G401 (cell line): ENCODE measurements at regions not wholly inside any gene's neighbourhood (a gene's known extent, or its start where the extent isn't known, plus 50 kb on each side); places are given as distances from the start of the nearest gene placed in this dataset.

ENCODE experiments used
- DNase-seq: peaks from one replicate; pipeline ENCODE4 v3.0.0-alpha.2; 2015; ENCODE audit warnings: low spot score
- in situ Hi-C: cut with HindIII; loops from 2 replicates; pipeline ENCODE4 v1.10.0; 2016; ENCODE audit warnings: low sequenced_read_pairs, mixed read lengths

DNA sequence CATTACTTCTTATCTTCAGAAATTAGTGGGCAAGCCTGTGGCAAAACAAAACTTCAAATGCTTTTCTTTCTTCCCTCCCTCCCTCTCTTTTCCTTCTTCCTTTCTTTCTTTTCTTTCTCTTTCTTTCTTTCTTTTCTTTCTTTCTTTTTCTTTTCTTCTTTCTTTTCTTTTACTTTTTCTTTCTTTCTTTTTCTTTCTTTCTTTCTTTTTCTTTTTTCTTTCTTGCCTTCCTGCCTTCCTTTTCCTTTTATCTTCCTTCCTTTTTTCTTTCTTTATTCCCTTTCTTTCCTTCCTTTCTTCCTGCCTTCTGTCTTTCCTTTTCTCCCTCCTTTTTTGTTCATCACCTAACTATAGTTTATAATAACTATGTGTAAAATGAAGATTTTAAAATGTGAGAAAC lies 295.1 kb downstream of the SMOC2 start:
- in situ Hi-C loops = no loop called here
- DNase-seq = no peak

DNA sequence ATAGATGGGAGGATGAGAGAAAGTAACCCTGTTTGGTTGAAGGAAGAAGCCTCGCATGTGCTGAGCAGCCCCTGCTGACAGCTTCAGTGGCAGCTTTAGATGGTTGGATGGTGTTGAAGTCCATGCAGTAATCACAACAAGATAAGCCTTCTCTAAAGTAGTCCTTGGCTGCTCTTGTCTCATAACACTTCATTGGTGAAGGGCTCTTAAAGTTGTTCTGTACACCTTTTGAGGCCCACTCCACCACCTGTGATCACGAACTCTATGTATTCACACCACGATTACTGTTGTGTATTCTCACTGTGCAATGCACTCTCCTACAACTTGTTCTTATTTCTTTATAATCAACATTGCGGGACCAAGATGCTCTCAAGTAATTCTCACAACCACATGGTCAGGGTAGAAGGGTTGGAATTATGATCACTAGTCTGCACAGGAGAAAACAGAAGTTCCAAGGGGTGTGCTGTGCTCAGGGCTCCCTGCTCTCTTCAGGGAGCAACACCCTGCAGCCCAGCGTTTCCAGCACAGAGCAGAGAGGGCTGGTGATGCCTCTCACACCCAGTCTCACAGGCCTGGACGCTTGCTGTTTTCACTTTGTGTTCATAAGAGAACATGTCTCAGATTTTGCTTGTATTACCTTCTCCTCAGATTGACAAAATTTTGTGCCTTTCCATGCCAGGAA lies 294.4 kb downstream of the SMOC2 start:
- in situ Hi-C loops = no loop called here
- no peak for DNase-seq

DNA sequence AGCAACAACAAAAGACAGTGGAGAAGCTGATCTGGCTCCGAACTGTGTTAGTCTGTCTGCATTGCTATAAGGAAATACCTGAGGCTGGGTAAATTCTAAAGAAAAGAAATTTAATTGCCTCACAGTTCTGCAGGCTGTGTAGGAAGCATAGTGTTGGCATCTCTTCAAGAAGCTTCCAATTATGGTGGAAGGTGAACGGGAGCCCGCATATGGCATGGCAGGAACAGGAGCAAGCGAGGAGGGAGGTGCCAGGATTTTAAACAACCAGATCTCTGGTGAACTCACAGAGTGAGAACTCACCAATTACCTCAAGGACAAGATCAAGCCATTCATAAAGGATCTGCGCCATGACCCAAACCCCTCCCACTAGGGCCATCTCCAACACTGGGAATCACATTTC lies 293.5 kb downstream of the SMOC2 start:
- in situ Hi-C loops = no loop called here
- no peak for DNase-seq

DNA sequence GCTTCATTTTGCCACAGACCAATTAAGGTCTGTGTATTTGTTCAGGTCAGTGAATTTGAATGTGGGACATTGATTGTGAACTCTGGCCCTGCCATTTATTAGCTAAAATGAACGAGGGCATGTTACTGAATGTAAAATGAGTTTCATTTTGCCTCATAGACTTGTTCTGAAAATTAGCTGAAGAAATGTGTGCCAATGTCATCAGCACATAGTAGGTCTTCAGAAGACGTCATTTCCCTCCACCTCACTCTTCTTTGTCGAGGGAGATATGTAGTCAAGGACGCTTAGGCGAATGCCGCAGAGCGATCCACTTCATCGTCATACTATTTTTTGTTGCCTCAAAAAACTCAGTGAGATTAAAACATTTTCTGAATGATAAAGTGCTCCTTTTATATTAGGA lies 291.7 kb downstream of the SMOC2 start:
- no peak for DNase-seq
- in situ Hi-C loops = no loop called here

DNA sequence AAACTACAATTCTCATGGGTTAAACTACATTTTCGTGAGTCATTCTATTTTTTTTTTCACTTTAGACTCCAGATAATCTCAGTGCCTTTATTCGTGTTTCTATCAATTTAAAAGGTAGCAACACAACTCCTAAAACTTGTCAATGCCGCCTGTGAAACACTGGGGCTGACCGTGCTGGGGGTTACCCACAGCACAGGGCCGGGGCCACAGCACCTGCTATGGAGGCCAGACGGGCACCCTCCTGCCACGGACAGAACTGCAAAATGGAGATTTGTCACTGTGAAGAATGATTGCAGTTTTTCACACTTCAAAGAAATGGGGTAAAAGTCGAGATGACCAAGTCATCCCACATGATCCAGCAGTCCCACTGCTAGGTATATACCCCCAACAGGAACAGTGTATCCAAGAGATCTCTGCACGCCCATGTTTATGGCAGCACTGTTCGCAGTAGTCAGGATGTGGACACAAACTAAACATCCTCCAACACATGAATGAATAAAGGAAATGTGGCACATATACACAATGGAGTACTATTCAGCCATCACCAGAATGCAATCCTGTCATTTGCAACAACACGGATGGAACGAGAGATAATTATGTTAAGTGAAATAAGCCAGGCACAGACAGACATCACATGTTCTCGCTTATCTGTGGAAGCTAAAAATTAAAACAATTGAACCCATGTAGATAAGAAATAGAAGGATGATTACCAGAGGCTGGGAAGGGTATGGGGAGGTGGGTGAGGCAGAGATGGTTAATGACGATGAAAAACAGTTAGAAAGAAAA lies 290.1 kb downstream of the SMOC2 start:
- no peak for DNase-seq
- in situ Hi-C loops = no loop called here

DNA sequence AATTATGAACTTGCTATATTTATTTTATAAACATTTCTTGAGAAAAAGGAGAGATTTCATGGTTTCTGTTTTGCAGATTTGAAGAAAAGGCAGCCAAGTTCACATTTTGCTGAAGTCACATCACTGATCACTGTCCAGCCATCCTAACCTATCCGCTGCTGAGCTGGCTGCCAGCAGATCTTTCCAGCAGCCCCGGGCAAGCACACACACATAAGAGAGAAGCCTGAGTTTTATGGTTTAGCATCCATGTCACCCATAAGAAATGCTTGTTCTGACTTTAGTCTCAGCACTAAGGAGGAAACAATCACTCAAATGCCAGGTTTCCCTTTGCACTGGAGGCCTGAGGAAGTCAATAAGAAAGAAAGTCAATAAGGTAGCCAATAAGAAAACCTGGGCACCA lies 287.1 kb downstream of the SMOC2 start:
- DNase-seq = no peak
- in situ Hi-C loops = no loop called here

DNA sequence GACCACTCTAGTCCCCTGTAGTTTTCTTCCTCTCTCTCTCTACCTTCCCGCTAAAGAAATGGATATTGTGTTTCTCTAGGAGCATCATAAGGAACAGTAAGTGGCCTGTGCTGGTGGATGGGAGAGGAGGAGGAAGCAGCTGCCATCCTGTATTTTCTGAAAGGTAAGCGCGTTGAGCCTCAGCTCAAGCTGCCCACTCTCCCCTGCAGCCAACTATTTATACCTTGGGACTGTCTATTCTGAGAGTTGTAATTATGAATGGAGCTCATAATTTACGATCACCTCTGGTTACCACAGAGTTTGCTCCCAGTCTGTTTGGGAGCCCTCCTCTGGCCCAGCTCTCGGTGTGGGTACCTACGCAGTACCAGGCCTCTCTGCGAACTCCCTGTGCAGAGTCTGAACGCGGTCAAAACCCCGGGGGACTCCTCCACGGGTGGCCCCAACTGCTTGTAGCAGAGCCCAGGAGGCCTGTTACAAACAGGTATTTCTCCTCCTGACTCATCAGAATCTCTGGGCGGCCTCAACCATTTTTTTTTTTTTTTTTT lies 285.4 kb downstream of the SMOC2 start:
- no peak for DNase-seq
- in situ Hi-C loops = no loop called here

DNA sequence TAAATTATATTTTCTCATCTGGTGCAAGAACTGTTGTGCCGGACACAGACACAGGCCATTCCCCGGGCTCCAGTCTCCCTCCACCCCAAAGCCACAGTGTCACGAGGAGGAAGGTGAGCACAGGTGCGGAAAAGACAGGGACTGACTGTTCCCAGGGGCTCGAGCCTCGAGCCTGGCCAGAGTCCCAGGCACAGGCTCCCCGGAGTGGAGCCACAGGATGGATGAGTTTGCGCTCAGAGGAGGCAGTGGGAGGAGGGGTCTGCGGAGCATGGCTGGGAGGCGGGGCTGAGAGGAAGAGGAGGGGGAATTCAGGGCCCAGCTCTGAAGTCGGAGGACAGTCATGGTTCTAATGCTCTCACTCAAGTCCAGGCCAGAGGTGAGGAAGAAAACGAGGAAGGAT lies 284.8 kb downstream of the SMOC2 start:
- in situ Hi-C loops = no loop called here

DNA sequence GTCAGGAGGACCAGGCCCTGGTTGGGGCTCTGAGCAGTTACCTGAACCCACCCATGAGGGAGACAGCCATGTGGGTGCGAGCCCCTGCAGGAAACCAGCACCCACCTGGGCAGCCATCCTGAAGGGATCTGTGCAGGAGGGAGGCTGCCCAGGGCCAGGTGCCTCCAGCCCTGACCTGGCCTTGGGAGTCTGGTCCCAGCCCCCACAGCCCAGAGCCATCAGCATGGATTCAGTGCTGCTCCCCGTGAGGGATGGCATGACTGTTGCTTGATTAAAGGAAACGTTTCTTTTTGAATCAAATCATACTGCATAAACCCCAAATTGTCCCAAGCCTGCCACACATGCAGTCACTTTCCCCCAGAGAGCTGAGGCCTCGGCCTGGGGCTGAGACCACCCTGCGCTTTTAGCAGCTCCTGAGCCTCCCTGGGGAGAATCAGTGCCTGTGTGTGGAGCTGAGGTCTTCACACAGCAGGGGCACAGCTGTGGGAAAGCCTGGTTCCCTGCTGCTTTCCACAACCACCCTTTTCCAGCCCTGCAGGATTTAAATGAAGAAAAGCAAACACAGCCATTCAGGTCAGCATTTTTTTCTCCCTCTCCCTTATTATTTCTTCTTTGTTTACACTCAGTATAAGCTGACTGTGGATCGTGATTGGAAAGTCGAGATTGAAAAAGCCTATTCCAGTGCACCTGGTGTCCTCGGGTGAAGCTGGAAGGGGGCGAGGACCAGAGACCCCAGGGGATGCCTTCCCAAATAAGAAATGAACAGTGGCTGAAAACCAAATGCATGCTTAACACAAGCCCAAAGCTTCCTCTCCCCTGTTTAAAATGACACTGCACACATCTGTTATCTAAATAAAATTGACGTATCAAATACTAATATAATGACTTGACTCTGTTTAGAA lies 283.9 kb downstream of the SMOC2 start:
- in situ Hi-C loops = no loop called here
- no peak for DNase-seq

More for the DNA sequence above, 284.8 kb downstream of the SMOC2 start:
- no peak for DNase-seq

DNA sequence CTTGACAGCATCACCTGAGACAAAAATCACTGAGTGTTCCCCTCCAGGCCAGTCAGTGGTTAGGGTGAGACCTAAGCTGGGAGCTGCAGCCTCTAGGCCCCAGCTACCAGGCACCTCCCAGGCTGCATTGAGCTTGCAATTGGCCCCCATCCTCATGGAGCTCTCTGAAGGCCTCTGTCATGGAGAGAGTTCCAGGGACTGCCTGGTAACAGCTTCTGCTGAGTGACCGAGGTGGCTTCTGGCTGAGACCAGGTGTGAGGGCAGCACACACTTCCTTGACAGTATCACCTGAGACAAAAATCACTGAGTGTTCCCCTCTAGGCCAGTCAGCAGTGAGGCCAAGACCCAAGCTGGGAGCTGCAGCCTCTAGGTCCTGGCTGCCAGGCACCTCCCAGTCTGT lies 283.0 kb downstream of the SMOC2 start:
- in situ Hi-C loops = no loop called here
- no peak for DNase-seq

DNA sequence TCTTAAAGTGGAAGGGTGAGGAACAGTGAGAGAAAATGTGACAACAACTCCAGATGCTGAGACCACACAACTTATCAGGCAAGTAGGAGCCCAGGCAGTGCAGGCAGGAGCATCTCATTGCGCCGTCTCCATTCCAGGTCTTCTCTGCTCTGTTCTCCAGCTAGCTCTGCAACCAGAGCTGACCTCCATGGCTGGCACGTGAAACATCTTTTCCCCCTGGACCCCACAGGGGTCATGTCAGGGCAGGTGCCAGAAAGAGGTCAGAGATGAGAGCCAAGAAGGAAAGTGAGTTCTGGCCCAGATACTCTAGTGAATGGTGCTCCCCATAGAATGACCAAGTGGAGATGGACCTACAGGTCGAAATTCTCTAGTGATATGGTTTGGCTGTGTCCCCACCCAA lies 281.4 kb downstream of the SMOC2 start:
- in situ Hi-C loops = no loop called here
- no peak for DNase-seq

DNA sequence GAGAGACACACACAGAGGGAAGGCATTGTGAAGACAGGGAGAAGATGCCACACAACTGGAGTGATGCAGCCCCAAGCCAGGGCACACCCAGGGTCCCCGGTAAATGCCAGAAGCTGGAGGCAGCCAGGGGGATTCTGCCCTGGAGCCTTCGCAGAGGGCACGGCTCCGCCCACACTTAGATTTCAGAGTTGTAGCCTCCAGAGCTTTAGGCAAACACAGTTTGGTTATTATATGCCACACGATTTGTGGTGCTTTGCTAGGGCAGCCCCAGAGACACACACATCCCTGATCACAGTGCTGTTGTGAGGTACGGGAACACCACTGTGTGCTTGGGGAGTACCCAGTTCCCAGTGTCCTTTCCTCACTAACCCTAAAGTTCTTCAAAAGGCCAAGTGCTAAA lies 280.6 kb downstream of the SMOC2 start:
- in situ Hi-C loops = no loop called here
- no peak for DNase-seq

DNA sequence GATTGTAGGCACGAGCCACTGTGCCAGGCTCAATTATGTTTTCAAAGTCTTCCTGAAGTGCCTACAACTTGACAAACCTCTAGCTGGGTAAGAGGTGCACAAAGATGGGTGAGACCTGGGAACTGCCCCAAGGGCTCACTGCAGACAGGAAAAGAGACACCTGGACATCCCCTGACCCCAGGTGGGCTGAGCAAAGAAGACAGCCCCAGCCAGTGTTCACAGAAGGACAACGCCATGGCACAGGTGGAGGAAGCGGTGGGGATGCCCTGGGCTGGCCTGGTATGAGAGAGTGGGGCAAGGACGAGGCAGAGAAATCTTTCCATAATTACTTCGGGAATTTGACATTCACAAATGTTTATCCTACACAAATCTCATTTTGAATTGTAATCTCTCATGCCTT lies 278.9 kb downstream of the SMOC2 start:
- DNase-seq = no peak
- in situ Hi-C loops = no loop called here

DNA sequence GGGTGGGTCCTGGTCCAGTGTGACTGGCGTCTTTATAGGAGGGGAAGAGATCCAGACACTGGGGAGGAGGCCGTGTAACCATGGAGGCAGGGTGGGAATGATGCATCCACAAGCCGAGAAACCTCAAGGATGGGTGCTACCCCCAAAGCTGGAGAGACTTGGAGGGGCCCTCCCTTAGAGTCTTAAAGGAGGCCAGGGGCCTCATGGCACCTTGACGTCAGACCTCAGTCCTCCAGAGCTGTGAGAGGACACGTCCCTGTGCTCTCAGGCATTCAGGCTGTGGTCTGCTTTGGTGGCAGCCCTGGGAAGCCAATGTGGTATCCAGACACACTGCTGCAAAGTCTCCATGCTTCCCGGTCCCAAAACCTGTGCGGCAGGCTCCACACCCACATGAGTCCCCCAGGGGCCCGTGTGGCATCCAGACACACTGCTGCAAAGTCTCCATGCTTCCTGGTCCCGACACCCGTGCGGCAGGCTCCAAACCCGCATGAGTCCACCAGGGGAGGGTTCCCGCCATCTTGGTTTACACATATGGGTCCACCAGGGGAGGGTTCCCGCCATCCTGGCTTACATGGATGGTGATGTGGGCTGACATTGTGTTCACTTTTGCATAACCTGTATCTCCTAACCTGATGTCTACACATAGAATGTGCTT lies 278.0 kb downstream of the SMOC2 start:
- DNase-seq = no peak
- in situ Hi-C loops = no loop called here
